ENCODE measurements at regions not wholly inside any gene's neighbourhood (a gene's known extent, or its start where the extent isn't known, plus 50 kb on each side); places are given as distances from the start of the nearest gene placed in this dataset.
"Not testable (repeated sequence)": the region's sequence is repeated elsewhere in the genome, so short reads cannot be mapped to it uniquely, and the experiment has no call there.

DNA sequence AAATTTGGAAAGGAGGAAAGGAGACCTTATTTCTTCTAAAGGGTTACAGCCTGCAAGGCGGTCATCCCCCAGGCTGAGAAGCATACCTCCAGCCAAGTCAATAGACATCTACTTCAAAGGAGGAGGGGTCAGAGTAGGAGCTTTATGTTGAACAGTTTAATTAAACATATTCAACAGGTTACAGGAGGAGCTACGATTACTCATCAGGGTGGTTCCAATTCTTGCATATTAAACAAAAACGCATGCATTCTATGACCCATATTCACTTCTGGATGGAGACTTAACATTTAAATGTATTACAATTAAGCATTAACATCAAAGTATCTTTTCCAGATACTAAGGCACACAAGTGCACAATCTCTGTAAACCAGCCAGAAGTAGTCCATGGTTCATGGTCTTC is 1955.0 kb downstream of the PCDH9 start:
- H3K27ac ChIP-seq = no peak overlapping the region
- no peaks in the 10 kb centered on the region for H3K27me3 ChIP-seq
- H3K9me3 ChIP-seq = peaks cover 0 to 20% (median 0%) of the 10 kb centered on the region in 3 donors
- TF ChIP-seq POLR2A (IDR thresholded peaks at IDR 0.05) = no peak
- TF ChIP-seq, protein P1, sequence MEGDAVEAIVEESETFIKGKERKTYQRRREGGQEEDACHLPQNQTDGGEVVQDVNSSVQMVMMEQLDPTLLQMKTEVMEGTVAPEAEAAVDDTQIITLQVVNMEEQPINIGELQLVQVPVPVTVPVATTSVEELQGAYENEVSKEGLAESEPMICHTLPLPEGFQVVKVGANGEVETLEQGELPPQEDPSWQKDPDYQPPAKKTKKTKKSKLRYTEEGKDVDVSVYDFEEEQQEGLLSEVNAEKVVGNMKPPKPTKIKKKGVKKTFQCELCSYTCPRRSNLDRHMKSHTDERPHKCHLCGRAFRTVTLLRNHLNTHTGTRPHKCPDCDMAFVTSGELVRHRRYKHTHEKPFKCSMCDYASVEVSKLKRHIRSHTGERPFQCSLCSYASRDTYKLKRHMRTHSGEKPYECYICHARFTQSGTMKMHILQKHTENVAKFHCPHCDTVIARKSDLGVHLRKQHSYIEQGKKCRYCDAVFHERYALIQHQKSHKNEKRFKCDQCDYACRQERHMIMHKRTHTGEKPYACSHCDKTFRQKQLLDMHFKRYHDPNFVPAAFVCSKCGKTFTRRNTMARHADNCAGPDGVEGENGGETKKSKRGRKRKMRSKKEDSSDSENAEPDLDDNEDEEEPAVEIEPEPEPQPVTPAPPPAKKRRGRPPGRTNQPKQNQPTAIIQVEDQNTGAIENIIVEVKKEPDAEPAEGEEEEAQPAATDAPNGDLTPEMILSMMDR (IDR thresholded peaks at IDR 0.05) = no peak
- H3K36me3 ChIP-seq = no peaks in the 10 kb centered on the region
- H3K4me1 ChIP-seq = no peaks in the 10 kb centered on the region
- no peak overlapping the region for H3K4me3 ChIP-seq
- DNase-seq = no peak
- intact Hi-C loops (cut with DNase I) = no loop called here
- WGBS, 2 donors = 83 to 86% methylated on average over 3 of the region's 3 CpGs

DNA sequence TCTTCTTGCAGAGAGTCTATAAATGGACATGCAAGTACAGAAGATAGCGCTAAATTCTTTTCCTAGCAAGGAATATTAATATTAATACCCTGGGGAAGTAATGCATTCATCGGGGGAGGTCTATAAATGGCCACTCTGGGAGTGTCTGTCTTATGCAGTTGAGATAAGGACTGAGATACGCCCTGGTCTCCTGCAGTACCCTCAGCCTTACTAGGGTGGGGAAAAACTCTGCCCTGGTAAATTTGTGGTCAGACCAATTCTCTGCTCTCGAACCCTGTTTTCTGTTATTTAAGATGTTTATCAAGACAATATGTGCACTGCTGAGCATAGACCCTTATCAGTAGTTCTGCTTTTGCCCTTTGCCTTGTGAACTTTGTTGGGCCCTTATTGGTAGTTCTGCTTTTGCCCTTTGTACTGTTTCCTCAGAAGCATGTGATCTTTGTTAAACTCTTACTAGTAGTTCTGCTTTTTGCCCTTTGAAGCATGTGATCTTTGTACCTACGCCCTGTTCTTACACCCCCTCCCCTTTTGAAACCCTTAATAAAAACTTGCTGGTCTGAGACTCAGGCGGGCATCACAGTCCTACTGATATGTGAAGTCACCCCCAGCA is 1956.2 kb downstream of the PCDH9 start:
- WGBS, 2 donors = 86 to 88% methylated on average over 6 of the region's 6 CpGs
- H3K4me3 ChIP-seq; H3K4me1 ChIP-seq; H3K27me3 ChIP-seq; intact Hi-C loops (cut with DNase I); DNase-seq; H3K27ac ChIP-seq; H3K36me3 ChIP-seq: not testable (repeated sequence)
- peaks cover 0 to 20% (median 0%) of the 10 kb centered on the region in 3 donors for H3K9me3 ChIP-seq

DNA sequence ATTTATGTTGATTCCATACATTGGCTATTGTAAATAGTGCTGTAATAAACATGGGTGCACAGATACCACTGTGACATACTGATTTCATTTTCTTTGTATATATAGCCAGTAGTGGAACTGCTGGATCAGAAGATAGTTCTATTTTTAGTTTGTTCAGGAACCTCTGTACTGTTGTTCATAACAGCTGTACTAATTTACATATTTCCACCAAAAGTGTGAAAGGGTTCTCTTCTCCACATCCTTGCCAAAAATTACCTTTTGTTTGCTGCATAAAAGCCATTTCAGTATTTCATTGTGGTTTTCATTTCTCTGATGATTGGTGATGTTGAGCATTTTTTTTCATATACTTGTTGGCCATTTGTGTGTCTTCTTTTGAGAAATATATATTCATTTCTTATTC is 1962.1 kb downstream of the PCDH9 start:
- no peak for DNase-seq
- no peak overlapping the region for H3K27ac ChIP-seq
- no peaks in the 10 kb centered on the region for H3K36me3 ChIP-seq
- no peak overlapping the region for H3K4me3 ChIP-seq
- TF ChIP-seq, protein P1 (IDR thresholded peaks at IDR 0.05) = no peak
- TF ChIP-seq POLR2A (IDR thresholded peaks at IDR 0.05) = no peak
- intact Hi-C loops (cut with DNase I) = no loop called here
- H3K4me1 ChIP-seq = no peaks in the 10 kb centered on the region
- no peaks in the 10 kb centered on the region for H3K27me3 ChIP-seq
- H3K9me3 ChIP-seq = no peaks in the 10 kb centered on the region

DNA sequence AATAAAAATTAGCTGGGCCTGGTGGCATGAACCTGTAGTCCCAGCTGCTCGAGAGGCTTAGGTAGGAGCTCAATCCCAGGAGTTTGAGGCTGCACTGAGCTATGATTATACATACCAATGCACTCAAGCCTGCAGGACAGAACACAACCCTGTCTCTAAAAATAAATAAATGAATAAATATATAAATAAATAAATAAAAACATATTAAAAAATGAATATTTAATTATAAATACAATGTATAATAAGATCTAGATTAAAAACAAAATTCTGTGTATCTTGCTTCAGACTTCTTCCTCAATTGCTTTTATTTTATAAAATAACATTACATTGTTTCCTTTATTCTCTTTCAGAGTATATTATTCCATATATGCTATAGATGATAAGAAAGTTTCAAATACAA is 1964.1 kb downstream of the PCDH9 start:
- intact Hi-C loops (cut with DNase I) = no loop called here
- no peaks in the 10 kb centered on the region for H3K36me3 ChIP-seq
- TF ChIP-seq POLR2A (IDR thresholded peaks at IDR 0.05) = no peak
- TF ChIP-seq, protein P1 (IDR thresholded peaks at IDR 0.05) = no peak
- no peaks in the 10 kb centered on the region for H3K27me3 ChIP-seq
- H3K27ac ChIP-seq = no peak overlapping the region
- H3K4me3 ChIP-seq = no peak overlapping the region
- 28 to 58% methylated on average over 1 of the region's 1 CpG for WGBS, 2 donors
- peaks cover 0 to 6% (median 0%) of the 10 kb centered on the region in 3 donors for H3K4me1 ChIP-seq
- no peak for DNase-seq
- no peaks in the 10 kb centered on the region for H3K9me3 ChIP-seq

DNA sequence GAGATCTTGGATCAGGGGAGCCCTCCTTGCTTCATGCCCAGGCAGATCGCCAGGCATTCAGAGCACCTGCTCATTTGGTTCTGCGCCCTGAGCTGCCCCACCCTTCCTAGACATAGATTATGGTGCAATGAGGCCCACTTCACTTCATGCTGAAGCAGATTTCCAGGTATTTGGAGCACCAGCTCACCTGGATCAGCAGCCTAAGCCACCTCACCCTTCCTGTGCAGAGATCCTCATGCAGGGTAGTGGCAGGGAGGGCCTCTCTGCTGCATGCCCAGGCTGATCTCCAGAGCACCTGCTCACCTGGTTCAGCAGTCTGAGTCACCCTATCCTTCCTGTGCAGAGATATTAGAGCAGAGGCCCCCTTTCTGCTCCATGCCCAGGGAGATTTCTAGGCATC is 1966.1 kb downstream of the PCDH9 start:
- Histone ChIP-seq H3K4me3 (no peak overlapping the region), H3K4me1 (peaks cover 0 to 9% (median 0%) of the 10 kb centered on the region in 3 donors), H3K36me3 (no peaks in the 10 kb centered on the region), H3K27ac (no peak overlapping the region), H3K27me3 (no peaks in the 10 kb centered on the region), H3K9me3 (no peaks in the 10 kb centered on the region)
- TF ChIP-seq, protein P1 (IDR thresholded peaks at IDR 0.05) = no peak
- no peak for TF ChIP-seq POLR2A (IDR thresholded peaks at IDR 0.05)
- no peak for DNase-seq
- WGBS, 2 donors = 40 to 83% methylated on average over 1 to 2 of the region's 2 CpGs
- intact Hi-C loops (cut with DNase I) = no loop called here
